HCT116 (cell line): ENCODE measurements at regions not wholly inside any gene's neighbourhood (a gene's known extent, or its start where the extent isn't known, plus 50 kb on each side); places are given as distances from the start of the nearest gene placed in this dataset.

Experiments
- ATAC-seq: fragments of 200-7000 bp; cut with Tn5 transposase; 2 replicates; pipeline ENCODE4 v1.9.1; 2020; ENCODE audit warnings: mild to moderate bottlenecking, moderate library complexity
- BruUV-seq: library from RNA; stranded (reverse); fragments of 400-500 nt; replicated peaks from 2 replicates; lab custom pipeline; 2021; lab: Mats Ljungman, UMichigan
- CTCF ChIA-PET: fragments of 300-600 bp; sonication (Branson Sonifier 250); formaldehyde crosslinking; loops from one replicate; lab custom pipeline; 2021; ENCODE audit warnings: antibody characterized with exemption; lab: Charles Lee
- POLR2A ChIA-PET: fragments of 300-600, 350-600 bp; sonication (Branson Sonifier 250); formaldehyde crosslinking; loops from one replicate; lab custom pipeline; 2021; ENCODE audit warnings: antibody characterized with exemption; lab: Charles Lee
- RAD21 ChIA-PET, 2 experiments: fragments of 300-600 bp; sonication (Branson Sonifier 250); formaldehyde crosslinking; loops; one replicate each; lab custom pipeline; 2023; ENCODE audit warnings: low total read pairs in 2 of 2; ENCODE audit not compliant: uncharacterized antibody in 2 of 2, unreplicated experiment in 2 of 2, low non-redundant PET in 1 of 2; lab: Charles Lee
- DNase-seq: peaks from one replicate; pipeline ENCODE4 v3.0.0-alpha.2; 2010; ENCODE audit warnings: low read depth, low spot score
- H2AFZ ChIP-seq: fragments of 200-600 bp; shearing (Covaris generic), sonication (generic); 2 replicates; pipeline ENCODE4 v1.6.1; 2017; ENCODE audit warnings: low read depth, mixed run types, mixed read lengths, antibody characterized with exemption, low read length; ENCODE audit not compliant: poor library complexity, severe bottlenecking
- H3K27ac ChIP-seq: 2 replicates; pipeline ENCODE4 v1.5.1; 2012; ENCODE audit warnings: low read depth, low read length
- H3K27me3 ChIP-seq: fragments of 200-600 bp; sonication (generic); 2 replicates; pipeline ENCODE4 v1.6.1; 2016; ENCODE audit warnings: mixed run types, low read length, mixed read lengths; ENCODE audit not compliant: insufficient read depth
- H3K36me3 ChIP-seq, 2 experiments: fragments of 200-500 bp in 1 of 2; fragments of 200-600 bp in 1 of 2; sonication (Bioruptor generic) in 1 of 2; sonication (generic) in 1 of 2; 2 replicates each; pipeline versions ENCODE4 v1.5.1 to v1.6.1; 2014 to 2016; ENCODE audit warnings: low read length in 2 of 2, inconsistent platforms in 1 of 2, mixed read lengths in 1 of 2, mixed run types in 1 of 2; ENCODE audit not compliant: insufficient read depth in 2 of 2, control insufficient read depth in 1 of 2
- H3K4me1 ChIP-seq, 2 experiments: fragments of 200-600 bp in 1 of 2; sonication (generic) in 1 of 2; 2 replicates each; pipeline versions ENCODE4 v1.5.1 to v1.6.1; 2012 to 2017; ENCODE audit warnings: low read length in 2 of 2, inconsistent platforms in 1 of 2, mild to moderate bottlenecking in 1 of 2, mixed read lengths in 1 of 2, mixed run types in 1 of 2, moderate library complexity in 1 of 2; ENCODE audit not compliant: insufficient read depth in 2 of 2, control insufficient read depth in 1 of 2
- H3K4me2 ChIP-seq: fragments of 200-600 bp; sonication (generic); 2 replicates; pipeline ENCODE4 v1.6.1; 2017; ENCODE audit warnings: mixed run types, low read length, mixed read lengths
- H3K4me3 ChIP-seq, 2 experiments: fragments of 200-600 bp in 1 of 2; sonication (generic) in 1 of 2; replicated peaks in 1 of 2; 2 replicates each; pipeline ENCODE4 v1.5.1; 2011 to 2016; ENCODE audit warnings: low read length in 2 of 2, control low read depth in 1 of 2, low read depth in 1 of 2, mild to moderate bottlenecking in 1 of 2, mixed read lengths in 1 of 2, mixed run types in 1 of 2
- H3K79me2 ChIP-seq: fragments of 200-600 bp; sonication (generic); 2 replicates; pipeline ENCODE4 v1.6.1; 2017; ENCODE audit warnings: mild to moderate bottlenecking, mixed run types, low read length, moderate library complexity, mixed read lengths; ENCODE audit not compliant: insufficient read depth
- H3K9ac ChIP-seq: fragments of 200-600 bp; sonication (generic); 2 replicates; pipeline ENCODE4 v1.6.1; 2016; ENCODE audit warnings: low read length, mixed read lengths
- H3K9me2 ChIP-seq: fragments of 200-600 bp; sonication (generic), shearing (Covaris generic); 2 replicates; pipeline ENCODE4 v1.6.1; 2017; ENCODE audit warnings: mixed run types, mild to moderate bottlenecking, moderate library complexity; ENCODE audit not compliant: insufficient read depth
- H3K9me3 ChIP-seq, 2 experiments: fragments of 200-500 bp in 1 of 2; fragments of 200-600 bp in 1 of 2; sonication (Bioruptor generic) in 1 of 2; sonication (generic) in 1 of 2; 2 replicates each; pipeline ENCODE4 v1.6.1; 2014 to 2017; ENCODE audit warnings: low read length in 2 of 2, mixed read lengths in 2 of 2, inconsistent platforms in 1 of 2, low read depth in 1 of 2, mild to moderate bottlenecking in 1 of 2, mixed run types in 1 of 2, moderate library complexity in 1 of 2; ENCODE audit not compliant: control insufficient read depth in 1 of 2, insufficient read depth in 1 of 2
- H4K20me1 ChIP-seq: fragments of 200-600 bp; sonication (generic), shearing (Covaris generic); 2 replicates; pipeline ENCODE4 v1.6.1; 2017; ENCODE audit warnings: mixed run types, mild to moderate bottlenecking, moderate library complexity; ENCODE audit not compliant: insufficient read depth
- ATF3 ChIP-seq: IDR thresholded peaks from 2 replicates; pipeline ENCODE4 v1.6.1; 2012
- CEBPB ChIP-seq: IDR thresholded peaks from 2 replicates; pipeline ENCODE4 v1.6.1; 2012; ENCODE audit warnings: low read depth
- EGR1 ChIP-seq: IDR thresholded peaks from 2 replicates; pipeline ENCODE4 v1.6.1; 2012; ENCODE audit warnings: low read depth
- ELF1 ChIP-seq: IDR thresholded peaks from 2 replicates; pipeline ENCODE4 v1.6.1; 2012; ENCODE audit warnings: low read depth, borderline replicate concordance
- EZH2 ChIP-seq: fragments of 200-600 bp; sonication (generic); IDR thresholded peaks from 2 replicates; pipeline ENCODE4 v1.6.1; 2017; ENCODE audit warnings: antibody characterized with exemption, mixed run types
- FOSL1 ChIP-seq: IDR thresholded peaks from 2 replicates; pipeline ENCODE4 v1.6.1; 2012; ENCODE audit warnings: low read depth
- POLR2A ChIP-seq: IDR thresholded peaks from 2 replicates; pipeline ENCODE4 v1.7.0; 2011; ENCODE audit warnings: borderline replicate concordance; ENCODE audit not compliant: insufficient read depth, insufficient read length; ENCODE audit errors: extremely low read depth
- SIN3A ChIP-seq: IDR thresholded peaks from 2 replicates; pipeline ENCODE4 v1.6.1; 2012; ENCODE audit warnings: low read depth
- SP1 ChIP-seq: IDR thresholded peaks from 2 replicates; pipeline ENCODE4 v1.6.1; 2012; ENCODE audit warnings: low read depth
- SRF ChIP-seq: IDR thresholded peaks from 2 replicates; pipeline ENCODE4 v1.6.1; 2012; ENCODE audit warnings: low read depth
- intact Hi-C: fragments of 100-400 bp; cut with micrococcal nuclease; formaldehyde crosslinking; loops from 2 replicates; pipeline ENCODE4 v1.10.0; 2022
- TF ChIP-seq, protein P1 (sequence below): IDR thresholded peaks from 2 replicates; pipeline ENCODE4 v1.6.1; 2012; ENCODE audit warnings: low read depth

DNA sequence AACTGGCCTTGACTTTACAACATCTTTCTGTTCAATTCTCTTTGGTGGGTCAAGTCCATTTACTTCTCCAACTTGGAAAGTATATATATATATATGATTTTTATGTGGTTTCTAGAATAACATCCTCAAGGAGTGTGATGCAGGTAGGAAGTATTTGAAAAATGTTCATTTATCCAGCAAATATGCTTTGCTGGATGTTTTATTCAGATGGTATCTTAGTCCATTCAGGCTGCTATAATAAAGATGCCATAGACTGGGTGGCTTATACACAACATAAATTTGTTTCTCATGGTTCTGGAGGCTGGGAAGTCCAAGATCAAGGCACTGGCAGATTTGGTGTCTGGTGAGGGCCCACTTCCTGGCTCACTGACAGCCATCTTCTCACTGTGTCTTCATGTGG, 168.7 kb upstream of the RASGRP1 start:
- DNase-seq (no peak), ATAC-seq (no peak)
- Histone ChIP-seq H4K20me1 (no peaks in the 10 kb centered on the region), H3K4me2 (no peak overlapping the region), H3K4me1 (no peaks in the 10 kb centered on the region), H3K9ac (no peak overlapping the region), H3K9me2 (no peaks in the 10 kb centered on the region), H3K36me3 (no peaks in the 10 kb centered on the region), H3K79me2 (no peaks in the 10 kb centered on the region), H2AFZ (no peak overlapping the region), H3K27me3 (peaks cover 3% of the 10 kb centered on the region), H3K9me3 (no peaks in the 10 kb centered on the region), H3K27ac (no peak overlapping the region), H3K4me3 (no peak overlapping the region)
- no TSS peak for BruUV-seq
- intact Hi-C loops = no loop called here
- TF ChIP-seq SRF (no peak), EZH2 (no peak)
- ChIA-PET POLR2A (no interaction called here), RAD21 (no interaction called here), CTCF (no interaction called here)

- no peaks in the 10 kb centered on the region for H3K9me3 ChIP-seq
- intact Hi-C loops = no loop called here
- no peaks in the 10 kb centered on the region for H3K36me3 ChIP-seq
- H3K27ac ChIP-seq = no peak overlapping the region
- DNase-seq (no peak), ATAC-seq (no peak)
- BruUV-seq = no TSS peak
- CTCF ChIA-PET = no interaction called here
- H4K20me1 ChIP-seq = no peaks in the 10 kb centered on the region
- POLR2A ChIA-PET = no interaction called here
- H3K4me1 ChIP-seq = no peaks in the 10 kb centered on the region
- H3K79me2 ChIP-seq = no peaks in the 10 kb centered on the region
- no peak for TF ChIP-seq POLR2A
- TF ChIP-seq SIN3A = no peak
- no peak for TF ChIP-seq SP1
- no peak for TF ChIP-seq ATF3
- no peak for TF ChIP-seq EGR1
- TF ChIP-seq EZH2 = no peak
- no peak for TF ChIP-seq FOSL1
- TF ChIP-seq SRF = no peak
- TF ChIP-seq ELF1 = no peak
- TF ChIP-seq, protein P1, sequence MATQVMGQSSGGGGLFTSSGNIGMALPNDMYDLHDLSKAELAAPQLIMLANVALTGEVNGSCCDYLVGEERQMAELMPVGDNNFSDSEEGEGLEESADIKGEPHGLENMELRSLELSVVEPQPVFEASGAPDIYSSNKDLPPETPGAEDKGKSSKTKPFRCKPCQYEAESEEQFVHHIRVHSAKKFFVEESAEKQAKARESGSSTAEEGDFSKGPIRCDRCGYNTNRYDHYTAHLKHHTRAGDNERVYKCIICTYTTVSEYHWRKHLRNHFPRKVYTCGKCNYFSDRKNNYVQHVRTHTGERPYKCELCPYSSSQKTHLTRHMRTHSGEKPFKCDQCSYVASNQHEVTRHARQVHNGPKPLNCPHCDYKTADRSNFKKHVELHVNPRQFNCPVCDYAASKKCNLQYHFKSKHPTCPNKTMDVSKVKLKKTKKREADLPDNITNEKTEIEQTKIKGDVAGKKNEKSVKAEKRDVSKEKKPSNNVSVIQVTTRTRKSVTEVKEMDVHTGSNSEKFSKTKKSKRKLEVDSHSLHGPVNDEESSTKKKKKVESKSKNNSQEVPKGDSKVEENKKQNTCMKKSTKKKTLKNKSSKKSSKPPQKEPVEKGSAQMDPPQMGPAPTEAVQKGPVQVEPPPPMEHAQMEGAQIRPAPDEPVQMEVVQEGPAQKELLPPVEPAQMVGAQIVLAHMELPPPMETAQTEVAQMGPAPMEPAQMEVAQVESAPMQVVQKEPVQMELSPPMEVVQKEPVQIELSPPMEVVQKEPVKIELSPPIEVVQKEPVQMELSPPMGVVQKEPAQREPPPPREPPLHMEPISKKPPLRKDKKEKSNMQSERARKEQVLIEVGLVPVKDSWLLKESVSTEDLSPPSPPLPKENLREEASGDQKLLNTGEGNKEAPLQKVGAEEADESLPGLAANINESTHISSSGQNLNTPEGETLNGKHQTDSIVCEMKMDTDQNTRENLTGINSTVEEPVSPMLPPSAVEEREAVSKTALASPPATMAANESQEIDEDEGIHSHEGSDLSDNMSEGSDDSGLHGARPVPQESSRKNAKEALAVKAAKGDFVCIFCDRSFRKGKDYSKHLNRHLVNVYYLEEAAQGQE = no peak
- no peak for TF ChIP-seq CEBPB
- no peak overlapping the region for H3K4me3 ChIP-seq
- no peaks in the 10 kb centered on the region for H3K9me2 ChIP-seq
- H3K4me2 ChIP-seq = no peak overlapping the region
- H2AFZ ChIP-seq = no peak overlapping the region
- RAD21 ChIA-PET = no interaction called here
- peaks cover 7% of the 10 kb centered on the region for H3K27me3 ChIP-seq
- H3K9ac ChIP-seq = no peak overlapping the region
Measured at GRCh38 chr15:38740206-38740605, 175.6 kb upstream of the RASGRP1 start.
